Skeletal muscle cell (primary cell): ENCODE measurements at regions not wholly inside any gene's neighbourhood (a gene's known extent, or its start where the extent isn't known, plus 50 kb on each side); places are given as distances from the start of the nearest gene placed in this dataset.

ENCODE experiments used
- DNase-seq: peaks from one replicate; pipeline ENCODE4 v3.0.0-alpha.2; 2010; ENCODE audit warnings: low read depth
- H3K4me3 ChIP-seq: 2 replicates; pipeline ENCODE4 v1.5.1; 2011; ENCODE audit warnings: low read depth, mild to moderate bottlenecking, control low read depth, low read length, moderate library complexity

- H3K4me3 ChIP-seq = no peak overlapping the region
- no peak for DNase-seq
Observed at GRCh38 chr5:5695266-5695665, 272.8 kb downstream of the ICE1 start.

- DNase-seq = no peak
- H3K4me3 ChIP-seq = no peak overlapping the region
Observed at GRCh38 chr5:5688925-5689310, 266.4 kb downstream of the ICE1 start.

- DNase-seq = no peak
- no peak overlapping the region for H3K4me3 ChIP-seq
Observed at GRCh38 chr5:5688194-5688924, 265.9 kb downstream of the ICE1 start.

- H3K4me3 ChIP-seq = no peak overlapping the region
- no peak for DNase-seq
Observed at GRCh38 chr5:5687113-5687512, 264.6 kb downstream of the ICE1 start.

- no peak overlapping the region for H3K4me3 ChIP-seq
- DNase-seq = no peak
Observed at GRCh38 chr5:5686356-5686755, 263.9 kb downstream of the ICE1 start.

GRCh38 chr5:5685737-5686136 is 263.3 kb downstream of the ICE1 start:
- DNase-seq = no peak
- no peak overlapping the region for H3K4me3 ChIP-seq

GRCh38 chr5:5683174-5683573 is 260.7 kb downstream of the ICE1 start:
- DNase-seq = no peak
- no peak overlapping the region for H3K4me3 ChIP-seq

- no peak overlapping the region for H3K4me3 ChIP-seq
- DNase-seq = no peak
Observed at GRCh38 chr5:5678909-5679308, 256.4 kb downstream of the ICE1 start.

- no peak overlapping the region for H3K4me3 ChIP-seq
- no peak for DNase-seq
Observed at GRCh38 chr5:5677738-5678137, 255.3 kb downstream of the ICE1 start.

GRCh38 chr5:5676218-5676617 is 253.7 kb downstream of the ICE1 start:
- no peak for DNase-seq
- no peak overlapping the region for H3K4me3 ChIP-seq

GRCh38 chr5:5675511-5675910 is 253.0 kb downstream of the ICE1 start:
- no peak overlapping the region for H3K4me3 ChIP-seq
- DNase-seq = no peak

GRCh38 chr5:5671823-5672222 is 249.3 kb downstream of the ICE1 start:
- H3K4me3 ChIP-seq = no peak overlapping the region
- DNase-seq = no peak

GRCh38 chr5:5667136-5667554 is 244.7 kb downstream of the ICE1 start:
- H3K4me3 ChIP-seq = no peak overlapping the region

GRCh38 chr5:5666369-5666768 is 243.9 kb downstream of the ICE1 start:
- DNase-seq = no peak
- no peak overlapping the region for H3K4me3 ChIP-seq

More at GRCh38 chr5:5667136-5667554, 244.7 kb downstream of the ICE1 start:
- no peak for DNase-seq

GRCh38 chr5:5666076-5666365 is 243.5 kb downstream of the ICE1 start:
- no peak for DNase-seq
- no peak overlapping the region for H3K4me3 ChIP-seq

- DNase-seq = no peak
- H3K4me3 ChIP-seq = no peak overlapping the region
Observed at GRCh38 chr5:5665225-5666075, 243.0 kb downstream of the ICE1 start.

GRCh38 chr5:5658889-5659465 is 236.5 kb downstream of the ICE1 start:
- DNase-seq = no peak
- H3K4me3 ChIP-seq = no peak overlapping the region

- H3K4me3 ChIP-seq = no peak overlapping the region
- no peak for DNase-seq
Observed at GRCh38 chr5:5658226-5658625, 235.7 kb downstream of the ICE1 start.

GRCh38 chr5:5652181-5652580 is 229.7 kb downstream of the ICE1 start:
- no peak overlapping the region for H3K4me3 ChIP-seq
- no peak for DNase-seq

GRCh38 chr5:5650949-5651348 is 228.5 kb downstream of the ICE1 start:
- no peak for DNase-seq
- H3K4me3 ChIP-seq = no peak overlapping the region

- H3K4me3 ChIP-seq = no peak overlapping the region
- no peak for DNase-seq
Observed at GRCh38 chr5:5650242-5650641, 227.8 kb downstream of the ICE1 start.
